ENCODE measurements at regions not wholly inside any gene's neighbourhood (a gene's known extent, or its start where the extent isn't known, plus 50 kb on each side); places are given as distances from the start of the nearest gene placed in this dataset.

DNA sequence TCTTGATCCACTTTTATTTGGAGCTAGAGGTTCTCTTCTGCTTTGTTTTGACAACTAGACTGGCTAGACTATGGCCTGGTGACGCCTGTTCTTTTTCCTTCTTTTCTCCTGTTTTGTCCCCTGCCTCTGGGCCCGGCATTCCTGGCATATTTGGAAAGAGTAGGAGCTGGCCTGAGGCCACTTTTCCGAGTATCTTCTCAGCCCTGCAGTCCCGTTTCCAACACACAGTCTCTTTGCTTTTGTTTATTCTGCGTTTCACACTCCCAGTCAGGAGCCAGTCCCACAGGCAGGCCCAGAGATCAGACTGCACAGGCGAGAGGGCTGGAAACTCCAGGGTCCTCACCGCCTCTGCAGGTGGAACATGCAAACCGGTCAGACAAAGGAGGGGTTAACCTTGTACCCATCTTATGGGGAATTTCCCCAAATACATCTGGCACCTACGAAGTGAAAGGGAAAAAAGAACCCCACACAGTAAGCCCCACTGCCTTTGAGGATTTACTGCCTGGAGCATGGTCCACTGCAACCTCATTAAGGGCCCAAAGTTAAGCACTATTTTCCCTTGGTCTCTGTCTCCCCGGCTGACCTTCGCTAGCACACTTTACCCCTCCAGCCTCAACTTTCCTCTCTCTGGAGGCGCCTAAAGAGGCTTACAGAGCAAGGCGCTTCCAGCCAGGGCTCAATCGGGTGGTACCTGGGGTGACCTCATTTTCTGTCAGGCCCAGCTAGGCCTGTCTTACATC lies 141.1 kb downstream of the TOMM20 start:
- no peak overlapping the region for H3K4me3 ChIP-seq (ENCODE audit: low read depth, low read length)
- DNase-seq (ENCODE audit: low read depth) = peak; percentile 88
- TF ChIP-seq, protein P1, sequence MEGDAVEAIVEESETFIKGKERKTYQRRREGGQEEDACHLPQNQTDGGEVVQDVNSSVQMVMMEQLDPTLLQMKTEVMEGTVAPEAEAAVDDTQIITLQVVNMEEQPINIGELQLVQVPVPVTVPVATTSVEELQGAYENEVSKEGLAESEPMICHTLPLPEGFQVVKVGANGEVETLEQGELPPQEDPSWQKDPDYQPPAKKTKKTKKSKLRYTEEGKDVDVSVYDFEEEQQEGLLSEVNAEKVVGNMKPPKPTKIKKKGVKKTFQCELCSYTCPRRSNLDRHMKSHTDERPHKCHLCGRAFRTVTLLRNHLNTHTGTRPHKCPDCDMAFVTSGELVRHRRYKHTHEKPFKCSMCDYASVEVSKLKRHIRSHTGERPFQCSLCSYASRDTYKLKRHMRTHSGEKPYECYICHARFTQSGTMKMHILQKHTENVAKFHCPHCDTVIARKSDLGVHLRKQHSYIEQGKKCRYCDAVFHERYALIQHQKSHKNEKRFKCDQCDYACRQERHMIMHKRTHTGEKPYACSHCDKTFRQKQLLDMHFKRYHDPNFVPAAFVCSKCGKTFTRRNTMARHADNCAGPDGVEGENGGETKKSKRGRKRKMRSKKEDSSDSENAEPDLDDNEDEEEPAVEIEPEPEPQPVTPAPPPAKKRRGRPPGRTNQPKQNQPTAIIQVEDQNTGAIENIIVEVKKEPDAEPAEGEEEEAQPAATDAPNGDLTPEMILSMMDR (IDR thresholded peaks at IDR 0.05; ENCODE audit: low read depth, low read length, missing control alignments) = no peak
- in situ Hi-C loops (cut with HindIII; ENCODE audit: low sequenced_read_pairs) = no loop called here

DNA sequence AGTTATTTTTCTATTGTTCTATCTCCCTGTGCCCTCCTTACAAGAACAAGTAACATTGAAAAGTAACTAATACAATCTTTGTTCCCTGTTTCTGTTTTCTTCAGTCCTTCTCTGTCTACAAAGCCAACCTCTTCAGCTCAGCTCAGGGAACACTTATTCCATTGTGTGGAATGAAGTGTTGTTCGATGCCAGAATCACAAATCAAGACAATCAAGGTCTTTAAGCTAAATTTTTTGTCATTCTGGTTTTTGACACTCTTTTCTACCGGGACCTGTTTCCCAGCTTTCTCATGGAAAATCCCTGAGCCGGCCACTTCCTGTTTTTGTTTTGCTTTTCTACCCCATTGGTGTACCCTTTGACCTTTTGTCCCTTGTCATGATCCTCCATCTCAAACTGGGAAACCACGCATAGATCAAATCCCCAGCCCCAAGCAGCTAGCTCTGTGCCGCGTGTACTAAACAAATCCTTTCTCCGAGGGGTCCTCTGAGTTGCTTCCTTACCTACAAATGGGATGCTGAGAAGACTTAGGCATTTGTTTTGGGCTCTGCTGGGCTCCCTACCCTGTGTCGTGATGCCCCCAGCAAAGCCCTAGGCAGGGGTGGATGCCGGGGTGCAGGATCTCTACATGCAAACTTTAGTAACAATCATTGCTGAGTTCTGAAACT lies 141.8 kb downstream of the TOMM20 start:
- in situ Hi-C loops (cut with HindIII; ENCODE audit: low sequenced_read_pairs) = no loop called here
- DNase-seq (ENCODE audit: low read depth) = no peak
- H3K4me3 ChIP-seq (ENCODE audit: low read depth, low read length) = no peak overlapping the region
- TF ChIP-seq, protein P1 (IDR thresholded peaks at IDR 0.05; ENCODE audit: low read depth, low read length, missing control alignments) = no peak

DNA sequence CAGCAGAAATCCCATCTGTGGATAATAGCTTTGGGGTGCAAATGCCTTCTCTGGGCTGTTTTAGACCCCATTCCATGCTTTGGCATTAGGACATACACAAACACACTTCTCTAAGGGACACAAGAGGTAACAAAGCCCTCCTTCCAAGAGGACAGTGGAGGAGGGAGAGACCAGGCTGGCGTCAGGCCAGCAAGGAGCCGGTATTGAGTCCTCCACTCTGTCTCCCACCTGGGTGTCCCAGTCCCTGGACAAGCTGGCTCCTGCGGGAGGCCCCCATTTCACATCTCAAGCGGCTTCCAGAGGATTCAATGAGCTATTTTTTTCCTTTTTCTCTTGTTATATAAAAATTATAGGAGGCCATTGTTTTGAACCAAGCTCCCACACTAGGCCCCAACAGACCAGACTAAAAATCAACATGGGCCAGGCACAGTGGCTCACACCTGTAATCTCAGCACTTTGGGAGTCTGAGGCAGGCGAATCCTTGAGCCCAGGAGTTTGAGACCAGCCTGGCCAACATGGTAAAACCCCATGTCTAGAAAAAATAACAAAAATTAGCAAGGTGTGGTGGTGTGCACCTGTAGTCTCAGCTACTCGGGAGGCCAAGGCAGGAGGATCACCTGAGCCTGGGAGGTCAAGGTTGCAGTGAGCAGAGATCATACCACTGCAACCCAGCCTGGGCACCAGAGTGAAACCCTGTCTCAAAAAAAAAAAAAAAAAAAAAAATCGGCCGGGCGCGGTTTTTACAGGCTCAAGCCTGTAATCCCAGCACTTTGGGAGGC lies 142.9 kb downstream of the TOMM20 start:
- TF ChIP-seq, protein P1 (IDR thresholded peaks at IDR 0.05; ENCODE audit: low read depth, low read length, missing control alignments) = no peak
- DNase-seq (ENCODE audit: low read depth) = no peak
- H3K4me3 ChIP-seq (ENCODE audit: low read depth, low read length) = no peak overlapping the region
- in situ Hi-C loops (cut with HindIII; ENCODE audit: low sequenced_read_pairs) = no loop called here

DNA sequence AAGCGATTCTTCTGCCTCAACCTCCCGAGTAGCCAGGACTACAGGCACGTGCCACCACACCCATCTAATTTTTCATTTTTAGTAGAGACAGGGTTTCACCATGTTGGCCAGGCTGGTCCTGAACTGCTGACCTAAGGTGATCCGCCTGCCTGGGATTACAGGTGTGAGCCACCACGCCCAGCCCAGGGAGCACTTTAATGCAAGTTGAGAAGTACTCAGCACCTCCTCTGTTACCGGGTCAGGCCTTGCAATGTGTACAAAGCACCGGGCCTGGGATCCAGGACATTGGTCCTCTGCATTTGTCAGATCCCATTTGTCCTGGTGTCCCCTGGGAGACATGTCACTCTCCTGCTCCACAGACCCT lies 143.6 kb downstream of the TOMM20 start:
- DNase-seq (ENCODE audit: low read depth) = no peak
- TF ChIP-seq, protein P1 (IDR thresholded peaks at IDR 0.05; ENCODE audit: low read depth, low read length, missing control alignments) = no peak
- H3K4me3 ChIP-seq (ENCODE audit: low read depth, low read length) = no peak overlapping the region
- in situ Hi-C loops (cut with HindIII; ENCODE audit: low sequenced_read_pairs) = no loop called here

DNA sequence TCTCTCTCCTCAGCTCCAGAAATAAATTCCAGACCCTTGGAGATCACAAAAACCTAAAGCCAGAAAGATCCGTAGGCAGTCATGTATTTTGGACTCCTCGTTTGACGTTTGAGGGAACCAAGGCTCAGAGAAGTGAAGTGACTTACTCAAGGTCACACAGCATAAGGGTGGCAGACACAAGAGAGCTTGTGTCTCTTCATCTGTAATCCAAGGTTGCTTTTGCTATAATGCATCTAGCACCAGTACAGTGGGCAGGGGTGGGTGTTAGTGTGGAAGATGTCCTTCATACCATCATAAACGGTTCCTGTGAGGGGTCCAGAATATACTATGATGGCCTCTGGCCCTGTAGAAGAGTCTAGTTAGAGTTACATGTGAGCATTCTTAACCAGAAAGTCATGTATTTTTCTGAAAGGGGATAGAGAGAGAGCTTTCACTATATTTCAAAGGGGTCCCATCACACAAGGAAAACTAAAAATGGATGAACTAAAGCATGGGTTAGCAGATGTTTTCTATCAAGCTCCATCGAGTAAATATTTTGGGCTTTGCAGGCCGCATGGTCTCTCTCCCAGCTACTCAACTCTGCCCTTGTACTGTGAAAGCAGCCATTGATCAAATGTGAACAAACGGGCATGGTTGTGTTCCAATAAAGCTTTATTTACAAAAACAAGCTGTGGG lies 144.9 kb downstream of the TOMM20 start:
- DNase-seq (ENCODE audit: low read depth) = no peak
- in situ Hi-C loops (cut with HindIII; ENCODE audit: low sequenced_read_pairs) = no loop called here
- H3K4me3 ChIP-seq (ENCODE audit: low read depth, low read length) = no peak overlapping the region
- TF ChIP-seq, protein P1 (IDR thresholded peaks at IDR 0.05; ENCODE audit: low read depth, low read length, missing control alignments) = no peak

DNA sequence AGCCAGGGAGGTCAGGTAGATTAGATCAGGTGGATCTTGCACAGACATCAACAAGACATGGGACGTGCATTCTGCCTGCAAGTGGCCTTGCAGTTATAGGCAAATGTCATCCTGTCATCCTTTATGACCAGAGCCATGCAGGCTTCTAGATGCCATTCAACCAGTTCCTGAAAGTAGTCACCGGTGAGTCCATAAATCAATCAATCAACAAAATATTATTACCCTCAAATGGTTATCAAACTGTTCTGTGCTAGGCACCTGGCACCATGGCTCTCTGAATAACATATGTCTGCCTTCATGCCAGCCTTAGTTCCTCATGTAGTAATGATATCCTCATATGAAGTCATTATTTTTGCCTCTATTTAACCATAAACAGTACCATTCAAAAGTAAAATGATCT lies 146.9 kb downstream of the TOMM20 start:
- no peak for DNase-seq (ENCODE audit: low read depth)
- H3K4me3 ChIP-seq (ENCODE audit: low read depth, low read length) = no peak overlapping the region
- in situ Hi-C loops (cut with HindIII; ENCODE audit: low sequenced_read_pairs) = no loop called here
- TF ChIP-seq, protein P1 (IDR thresholded peaks at IDR 0.05; ENCODE audit: low read depth, low read length, missing control alignments) = no peak

Measured in astrocyte of the cerebellum (primary cell).